ENCODE measurements at regions not wholly inside any gene's neighbourhood (a gene's known extent, or its start where the extent isn't known, plus 50 kb on each side); places are given as distances from the start of the nearest gene placed in this dataset.

GRCh38 chrX:8278557-8278956 is 107.5 kb upstream of the VCX2 start:
- no peaks in the 10 kb centered on the region for H3K27me3 Mint-ChIP-seq (ENCODE audit: low read depth)

GRCh38 chrX:8279323-8279722 is 108.3 kb upstream of the VCX2 start:
- no peak overlapping the region for H3K4me3 Mint-ChIP-seq
- no peak overlapping the region for H3K27ac Mint-ChIP-seq (ENCODE audit: unreplicated experiment)
- no peaks in the 10 kb centered on the region for H3K27me3 Mint-ChIP-seq (ENCODE audit: low read depth)
- peaks cover 3% of the 10 kb centered on the region for H3K36me3 Mint-ChIP-seq (ENCODE audit: low read depth)
- peaks cover 3% of the 10 kb centered on the region for H3K9me3 Mint-ChIP-seq
- no peak for DNase-seq (ENCODE audit: low read depth, low spot score)
- no peaks in the 10 kb centered on the region for H3K4me1 Mint-ChIP-seq
- no peak for TF ChIP-seq CTCF (conservative IDR thresholded peaks at IDR 0.05)

More at GRCh38 chrX:8278557-8278956, 107.5 kb upstream of the VCX2 start:
- Mint-ChIP-seq H3K4me1 (no peaks in the 10 kb centered on the region), H3K36me3 (ENCODE audit: low read depth) (peaks cover 3% of the 10 kb centered on the region), H3K4me3 (no peak overlapping the region), H3K27ac (ENCODE audit: unreplicated experiment) (no peak overlapping the region), H3K9me3 (peaks cover 3% of the 10 kb centered on the region)
- TF ChIP-seq CTCF (conservative IDR thresholded peaks at IDR 0.05): no peak
- DNase-seq (ENCODE audit: low read depth, low spot score): no peak

GRCh38 chrX:8284131-8284530 is 113.1 kb upstream of the VCX2 start:
- Mint-ChIP-seq H3K27me3 (ENCODE audit: low read depth) (no peaks in the 10 kb centered on the region), H3K4me3 (no peak overlapping the region), H3K4me1 (peaks cover 12% of the 10 kb centered on the region), H3K27ac (ENCODE audit: unreplicated experiment) (no peak overlapping the region), H3K36me3 (ENCODE audit: low read depth) (no peaks in the 10 kb centered on the region), H3K9me3 (no peaks in the 10 kb centered on the region)
- TF ChIP-seq CTCF (conservative IDR thresholded peaks at IDR 0.05): no peak
- no peak for DNase-seq (ENCODE audit: low read depth, low spot score)

GRCh38 chrX:8288590-8288989 is 117.5 kb upstream of the VCX2 start:
- H3K4me3 Mint-ChIP-seq: no peak overlapping the region
- no peak for DNase-seq (ENCODE audit: low read depth, low spot score)
- no peak for TF ChIP-seq CTCF (conservative IDR thresholded peaks at IDR 0.05)
- peaks cover 12% of the 10 kb centered on the region for H3K4me1 Mint-ChIP-seq
- H3K9me3 Mint-ChIP-seq: no peaks in the 10 kb centered on the region
- peaks cover 3% of the 10 kb centered on the region for H3K27me3 Mint-ChIP-seq (ENCODE audit: low read depth)
- H3K27ac Mint-ChIP-seq (ENCODE audit: unreplicated experiment): no peak overlapping the region
- H3K36me3 Mint-ChIP-seq (ENCODE audit: low read depth): no peaks in the 10 kb centered on the region

- DNase-seq (ENCODE audit: low read depth, low spot score): no peak
- H3K36me3 Mint-ChIP-seq (ENCODE audit: low read depth): no peaks in the 10 kb centered on the region
- H3K4me3 Mint-ChIP-seq: no peak overlapping the region
- TF ChIP-seq CTCF (conservative IDR thresholded peaks at IDR 0.05): no peak
- no peak overlapping the region for H3K27ac Mint-ChIP-seq (ENCODE audit: unreplicated experiment)
- peaks cover 12% of the 10 kb centered on the region for H3K4me1 Mint-ChIP-seq
- H3K9me3 Mint-ChIP-seq: no peaks in the 10 kb centered on the region
- H3K27me3 Mint-ChIP-seq (ENCODE audit: low read depth): peaks cover 3% of the 10 kb centered on the region
Measured at GRCh38 chrX:8289523-8289922, 118.5 kb upstream of the VCX2 start.

- Mint-ChIP-seq H3K4me3 (no peak overlapping the region), H3K27ac (ENCODE audit: unreplicated experiment) (no peak overlapping the region), H3K36me3 (ENCODE audit: low read depth) (no peaks in the 10 kb centered on the region), H3K9me3 (no peaks in the 10 kb centered on the region), H3K4me1 (no peaks in the 10 kb centered on the region), H3K27me3 (ENCODE audit: low read depth) (no peaks in the 10 kb centered on the region)
- DNase-seq (ENCODE audit: low read depth, low spot score): no peak
- TF ChIP-seq CTCF (conservative IDR thresholded peaks at IDR 0.05): no peak
Measured at GRCh38 chrX:8297766-8298165, 126.7 kb upstream of the VCX2 start.
